GM19025 (cell line): ENCODE measurements at regions not wholly inside any gene's neighbourhood (a gene's known extent, or its start where the extent isn't known, plus 50 kb on each side); places are given as distances from the start of the nearest gene placed in this dataset.
"Not testable (repeated sequence)": the region's sequence is repeated elsewhere in the genome, so short reads cannot be mapped to it uniquely, and the experiment has no call there.

Source experiments
- ATAC-seq: cut with Tn5 transposase; IDR thresholded peaks from one replicate; pipeline ENCODE4 v1.9.1; 2021; ENCODE audit warnings: mild to moderate bottlenecking, low read depth, moderate library complexity; ENCODE audit not compliant: unreplicated experiment

GRCh38 chr14:23828616-23829015 is 125.0 kb upstream of the DHRS4 start:
- no peak for ATAC-seq

- ATAC-seq = no peak
Measured at GRCh38 chr14:23829736-23830471, 123.7 kb upstream of the DHRS4 start.

DNA sequence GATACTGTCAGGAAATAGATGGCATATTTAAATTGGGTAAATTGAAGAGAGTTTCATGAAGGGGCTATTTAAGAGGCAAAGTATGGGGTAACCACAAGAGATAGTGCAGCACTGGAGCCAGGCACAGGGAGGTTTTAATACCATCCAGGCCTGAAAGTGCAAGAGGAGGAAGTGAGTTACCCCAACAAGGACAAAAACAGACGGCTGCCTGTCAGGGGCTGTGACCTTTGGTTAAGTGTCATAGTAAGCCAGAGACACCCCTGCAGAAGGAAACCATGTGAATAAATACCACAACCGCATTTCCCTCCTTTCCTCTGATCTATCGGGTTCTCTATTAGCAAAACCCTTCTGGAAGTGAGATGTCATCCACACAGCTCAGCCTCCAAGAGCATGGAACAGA is 122.0 kb upstream of the DHRS4 start:
- no peak for ATAC-seq

GRCh38 chr14:23861666-23862065 is 91.9 kb upstream of the DHRS4 start:
- no peak for ATAC-seq

DNA sequence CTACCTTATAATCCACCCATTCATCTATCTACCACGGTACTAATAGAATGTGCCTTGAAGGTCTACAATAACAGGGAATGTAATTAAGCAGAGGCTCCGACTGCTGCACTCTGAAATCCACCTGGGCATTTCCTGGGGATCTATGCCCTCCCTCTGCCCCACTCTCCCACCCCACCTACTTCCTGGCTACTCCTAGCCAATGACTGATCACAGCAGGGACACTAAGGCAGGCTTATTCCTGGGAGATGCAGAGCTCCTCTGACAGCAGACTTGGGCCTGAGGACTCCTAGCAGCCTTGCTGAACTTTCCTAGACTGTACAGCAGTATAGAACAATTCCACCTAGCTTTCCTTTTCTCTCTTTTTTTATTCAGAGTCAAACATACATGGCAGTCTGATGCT is 91.1 kb upstream of the DHRS4 start:
- ATAC-seq = no peak

DNA sequence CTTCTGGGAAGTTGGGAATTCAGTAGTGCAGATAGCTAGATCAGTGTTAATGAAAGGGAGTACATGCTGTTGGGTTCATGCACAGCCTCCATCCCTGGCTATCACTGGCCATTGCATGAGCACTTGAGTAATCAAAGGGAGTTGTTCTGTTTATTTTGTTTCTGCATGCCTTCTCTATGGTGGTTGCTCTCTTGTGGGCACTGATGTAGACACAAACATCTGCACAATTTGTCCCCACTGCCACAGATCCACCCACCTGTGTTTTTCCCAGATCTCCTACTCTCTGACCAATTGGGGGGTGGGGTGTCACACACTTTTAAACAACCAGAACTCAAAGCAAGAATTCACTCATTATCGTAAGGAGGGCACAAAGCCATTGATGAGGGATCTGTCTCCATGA is 89.7 kb upstream of the DHRS4 start:
- no peak for ATAC-seq

DNA sequence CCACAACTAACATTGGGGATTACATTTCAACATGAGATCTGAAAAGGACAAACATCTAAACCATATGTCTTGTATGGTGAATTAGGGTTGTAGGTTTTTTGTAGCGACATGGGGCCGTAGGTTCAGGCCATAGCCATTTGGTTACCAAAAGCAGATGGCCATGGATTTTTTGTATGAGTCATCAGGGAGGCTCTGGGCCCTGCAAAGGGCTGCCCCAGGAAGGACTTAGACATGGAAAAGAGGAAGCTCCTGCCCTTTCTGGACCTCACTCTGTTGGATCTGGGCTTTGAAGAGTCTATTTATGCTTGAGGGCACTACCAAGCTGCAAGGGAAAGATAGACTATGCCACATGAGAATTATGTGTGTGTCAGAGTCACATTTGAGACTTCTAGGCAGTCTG is 89.3 kb upstream of the DHRS4 start:
- ATAC-seq = no peak

DNA sequence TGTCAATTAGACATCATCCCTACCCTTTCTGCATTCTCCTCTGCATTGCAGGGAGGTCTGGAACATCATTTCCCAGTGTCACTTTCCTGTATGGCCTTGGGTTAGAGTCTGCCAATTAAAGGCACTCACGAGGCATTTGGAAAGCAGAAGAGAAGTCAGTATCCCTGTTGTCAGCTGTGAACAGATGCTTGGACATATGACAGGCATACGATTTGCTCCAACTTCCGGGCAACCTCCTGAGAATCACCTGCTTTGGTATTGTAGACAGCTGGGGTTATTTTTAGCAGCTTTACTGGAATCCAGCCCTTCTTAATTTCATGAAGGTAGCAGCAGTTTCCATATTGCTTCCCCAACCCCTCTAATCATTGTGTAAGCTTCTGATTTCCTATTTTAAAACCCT is 88.7 kb upstream of the DHRS4 start:
- no peak for ATAC-seq

DNA sequence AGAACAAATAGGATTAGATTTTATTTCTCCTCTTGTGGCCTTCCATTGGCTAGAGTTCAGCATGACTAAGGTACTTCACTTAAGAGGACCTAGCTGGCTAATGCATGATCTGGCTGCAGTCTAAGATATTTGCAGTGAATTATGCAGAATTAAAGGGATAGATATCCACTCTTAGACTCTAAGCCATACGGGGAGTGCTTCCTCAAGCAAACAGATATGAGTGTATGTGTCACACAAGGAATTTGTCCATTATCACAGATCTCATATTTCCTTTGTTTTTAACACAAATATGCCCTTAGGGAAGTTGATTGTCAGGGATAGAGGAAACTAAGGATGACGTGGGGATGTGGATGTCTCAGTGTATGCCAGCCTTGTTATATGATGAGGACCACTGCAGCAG is 88.1 kb upstream of the DHRS4 start:
- ATAC-seq = no peak

GRCh38 chr14:23866269-23866668 is 87.3 kb upstream of the DHRS4 start:
- no peak for ATAC-seq

- ATAC-seq = no peak
Measured at GRCh38 chr14:23869078-23869719, 84.4 kb upstream of the DHRS4 start.

- no peak for ATAC-seq
Measured at GRCh38 chr14:23876160-23876750, 77.3 kb upstream of the DHRS4 start.

- ATAC-seq = peak; percentile 62
Measured at GRCh38 chr14:23877111-23877510, 76.5 kb upstream of the DHRS4 start.

DNA sequence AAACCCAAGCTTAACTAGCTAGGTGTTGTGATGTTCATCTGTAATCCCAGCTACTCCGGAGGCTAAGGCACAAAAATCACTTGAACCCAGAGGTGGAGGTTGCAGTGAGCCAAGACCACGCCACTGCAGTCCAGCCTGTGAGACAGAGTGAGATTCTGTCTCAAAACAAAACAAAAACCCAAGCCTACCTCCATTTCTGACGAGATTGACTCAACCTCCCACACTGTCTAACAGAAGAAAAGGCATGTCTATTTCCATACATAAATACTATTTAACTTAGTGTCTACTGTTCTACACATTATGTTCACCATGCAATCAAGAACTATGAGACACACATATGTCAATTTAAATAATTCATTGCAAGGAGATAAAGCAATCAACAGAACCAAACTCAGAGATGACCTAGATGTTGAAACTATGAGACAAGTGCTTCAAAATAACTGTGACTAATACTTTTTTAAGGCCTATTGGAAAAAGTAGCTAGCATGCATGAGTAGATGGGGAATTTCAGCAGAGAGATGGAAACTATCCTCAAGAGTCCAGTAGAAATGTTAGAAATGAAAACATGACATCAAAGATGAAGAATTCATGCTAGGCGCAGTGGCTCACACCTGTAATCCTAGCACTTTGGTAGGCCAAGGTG is 75.9 kb upstream of the DHRS4 start:
- ATAC-seq = peak; percentile 61

DNA sequence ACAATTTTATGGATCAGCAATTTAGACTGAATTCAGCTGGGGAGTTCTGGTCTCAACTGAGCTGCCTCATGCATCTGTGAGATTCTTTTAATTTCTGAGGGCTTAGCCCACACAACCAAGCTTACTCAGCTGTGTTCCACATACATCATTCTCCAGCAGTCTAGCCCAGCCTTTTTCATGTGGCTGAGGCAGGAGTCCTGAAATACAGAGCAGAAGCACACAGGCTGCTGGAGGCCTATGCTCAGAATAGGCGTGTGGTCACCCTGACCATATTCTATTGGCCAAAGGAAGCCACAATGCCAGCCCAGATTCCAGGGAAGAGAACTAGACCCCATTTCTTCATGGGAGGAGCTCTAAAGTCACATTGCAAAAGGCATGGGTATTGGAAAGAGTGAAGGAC is 72.3 kb upstream of the DHRS4 start:
- no peak for ATAC-seq

- no peak for ATAC-seq
Measured at GRCh38 chr14:23883684-23884540, 69.7 kb upstream of the DHRS4 start.

DNA sequence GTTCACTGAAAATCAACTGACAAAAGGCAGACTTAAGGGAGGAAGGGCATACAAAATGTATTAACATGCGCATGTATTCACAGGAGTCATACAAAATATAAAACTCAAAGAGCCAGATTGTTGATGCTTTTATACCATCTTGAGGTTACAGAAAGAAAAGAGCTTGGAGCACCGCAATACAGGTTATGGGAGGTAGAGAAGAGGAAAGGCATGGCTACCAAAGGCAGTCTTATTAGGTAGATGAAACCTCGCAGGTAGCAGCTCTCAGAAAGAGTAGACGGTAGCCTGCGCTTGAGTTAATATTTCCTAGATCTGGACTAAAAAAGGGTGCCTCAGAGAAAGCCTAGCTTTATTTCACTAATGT is 69.0 kb upstream of the DHRS4 start:
- no peak for ATAC-seq

DNA sequence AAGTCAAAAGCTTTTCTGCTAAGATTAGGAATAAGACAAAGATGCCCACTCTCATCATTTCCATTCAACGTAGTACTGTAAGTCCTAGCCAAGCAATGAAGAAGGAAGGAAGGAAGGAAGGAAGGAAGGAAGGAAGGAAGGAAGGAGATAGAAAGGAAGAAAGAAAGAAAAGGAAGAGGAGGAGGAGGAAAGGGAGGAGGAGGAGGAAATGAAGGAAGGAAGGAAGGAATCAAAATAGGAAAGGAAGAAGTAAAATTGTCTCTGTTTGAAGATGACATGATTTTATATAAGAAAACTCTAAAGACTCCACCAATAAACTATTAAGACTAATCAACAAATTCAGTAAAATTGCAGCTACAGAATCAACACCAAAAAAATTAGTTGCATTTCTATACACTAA is 66.0 kb upstream of the DHRS4 start:
- ATAC-seq = no peak

- ATAC-seq = not testable (repeated sequence)
Measured at GRCh38 chr14:23891717-23892116, 61.9 kb upstream of the DHRS4 start.

GRCh38 chr14:23892289-23892688 is 61.3 kb upstream of the DHRS4 start:
- ATAC-seq = not testable (repeated sequence)
